Astrocyte of the spinal cord (primary cell): ENCODE measurements at regions not wholly inside any gene's neighbourhood (a gene's known extent, or its start where the extent isn't known, plus 50 kb on each side); places are given as distances from the start of the nearest gene placed in this dataset.
"Not testable (repeated sequence)": the region's sequence is repeated elsewhere in the genome, so short reads cannot be mapped to it uniquely, and the experiment has no call there.

Experiments used
- DNase-seq: peaks from one replicate; pipeline ENCODE4 v3.0.0; 2011; ENCODE audit warnings: low read depth, low spot score
- H3K4me3 ChIP-seq: 2 replicates; pipeline ENCODE4 v1.5.1; 2011; ENCODE audit warnings: low read depth, mild to moderate bottlenecking, low read length, moderate library complexity
- in situ Hi-C: cut with HindIII; loops from 2 replicates; pipeline ENCODE4 v1.10.0; 2017; ENCODE audit warnings: low sequenced_read_pairs
- TF ChIP-seq, protein P1 (sequence below): IDR thresholded peaks from 2 replicates; pipeline ENCODE4 v1.5.1; 2012; ENCODE audit warnings: low read depth, mild to moderate bottlenecking, low read length, inconsistent platforms

- in situ Hi-C loops: no loop called here
- TF ChIP-seq, protein P1, sequence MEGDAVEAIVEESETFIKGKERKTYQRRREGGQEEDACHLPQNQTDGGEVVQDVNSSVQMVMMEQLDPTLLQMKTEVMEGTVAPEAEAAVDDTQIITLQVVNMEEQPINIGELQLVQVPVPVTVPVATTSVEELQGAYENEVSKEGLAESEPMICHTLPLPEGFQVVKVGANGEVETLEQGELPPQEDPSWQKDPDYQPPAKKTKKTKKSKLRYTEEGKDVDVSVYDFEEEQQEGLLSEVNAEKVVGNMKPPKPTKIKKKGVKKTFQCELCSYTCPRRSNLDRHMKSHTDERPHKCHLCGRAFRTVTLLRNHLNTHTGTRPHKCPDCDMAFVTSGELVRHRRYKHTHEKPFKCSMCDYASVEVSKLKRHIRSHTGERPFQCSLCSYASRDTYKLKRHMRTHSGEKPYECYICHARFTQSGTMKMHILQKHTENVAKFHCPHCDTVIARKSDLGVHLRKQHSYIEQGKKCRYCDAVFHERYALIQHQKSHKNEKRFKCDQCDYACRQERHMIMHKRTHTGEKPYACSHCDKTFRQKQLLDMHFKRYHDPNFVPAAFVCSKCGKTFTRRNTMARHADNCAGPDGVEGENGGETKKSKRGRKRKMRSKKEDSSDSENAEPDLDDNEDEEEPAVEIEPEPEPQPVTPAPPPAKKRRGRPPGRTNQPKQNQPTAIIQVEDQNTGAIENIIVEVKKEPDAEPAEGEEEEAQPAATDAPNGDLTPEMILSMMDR: no peak
- DNase-seq: peak; percentile 96
- no peak overlapping the region for H3K4me3 ChIP-seq
Measured at GRCh38 chr3:197367081-197367780, 68.8 kb upstream of the DLG1 start.

GRCh38 chr3:197366301-197367044 lies 68.1 kb upstream of the DLG1 start:
- peak; percentile 65 for DNase-seq
- no peak overlapping the region for H3K4me3 ChIP-seq
- TF ChIP-seq, protein P1: no peak
- in situ Hi-C loops: no loop called here

DNA sequence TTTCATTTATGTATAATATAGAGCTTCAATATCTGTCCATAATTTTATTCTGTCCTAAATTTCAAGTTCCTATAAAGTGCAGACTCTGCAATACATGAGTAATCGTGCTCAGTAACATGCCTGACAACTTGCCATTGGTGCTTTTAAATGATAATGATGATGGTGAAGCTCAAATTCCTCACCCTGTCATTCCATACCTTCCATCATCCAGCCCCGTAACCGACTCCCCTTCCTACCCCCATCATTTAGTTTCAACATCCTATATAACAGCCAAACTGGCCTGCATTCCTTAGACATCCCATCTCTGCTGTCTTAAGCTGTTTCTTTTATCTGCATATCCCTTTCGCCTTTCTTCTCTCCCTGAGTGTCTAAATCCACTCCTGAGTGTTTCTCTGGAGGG lies 67.2 kb upstream of the DLG1 start:
- no peak overlapping the region for H3K4me3 ChIP-seq
- DNase-seq: no peak
- in situ Hi-C loops: no loop called here
- TF ChIP-seq, protein P1: no peak

- TF ChIP-seq, protein P1: no peak
- in situ Hi-C loops: no loop called here
- no peak for DNase-seq
- H3K4me3 ChIP-seq: no peak overlapping the region
Measured at GRCh38 chr3:197364410-197365071, 66.1 kb upstream of the DLG1 start.

DNA sequence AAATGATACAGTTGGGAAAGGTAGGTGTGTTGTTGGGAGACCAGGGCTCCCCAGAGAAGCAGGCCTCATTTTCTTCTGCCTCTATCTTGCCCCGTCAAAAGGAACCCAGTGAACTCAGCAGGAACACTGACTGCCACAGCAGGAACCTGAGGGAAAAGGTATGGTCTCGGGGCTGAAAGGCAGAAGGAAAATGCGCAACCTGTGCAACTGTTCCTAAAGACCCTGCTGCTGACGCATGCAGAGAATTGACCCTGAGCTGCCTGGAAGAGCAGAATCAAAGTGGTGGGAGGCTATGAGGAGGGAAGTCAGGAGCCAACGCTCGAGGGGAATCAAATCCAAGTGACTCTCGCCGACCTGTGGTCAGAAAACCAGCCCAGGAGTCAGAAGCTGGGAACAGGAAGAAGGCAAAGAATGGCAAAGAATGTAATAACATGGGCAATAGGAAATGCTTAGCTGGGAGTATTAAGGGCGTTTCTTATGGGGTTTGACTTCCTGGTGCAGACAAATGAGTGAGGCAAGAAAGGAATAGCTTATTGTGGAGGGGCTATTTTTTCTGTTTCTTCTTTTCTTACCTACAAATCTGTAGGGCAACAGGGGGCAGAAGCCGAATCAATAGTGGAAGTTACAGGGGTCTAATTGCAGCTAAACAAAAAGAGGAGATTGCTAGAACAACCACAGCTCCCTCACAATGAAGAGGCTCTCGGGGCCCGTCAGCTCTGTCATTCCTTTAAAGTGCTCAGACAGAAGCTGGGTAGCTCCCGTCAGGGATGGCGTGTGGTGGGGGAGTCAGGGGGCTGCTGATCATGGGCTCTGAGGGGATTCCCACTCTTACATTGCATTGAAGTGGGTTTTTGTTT lies 65.4 kb upstream of the DLG1 start:
- TF ChIP-seq, protein P1: no peak
- DNase-seq: no peak
- H3K4me3 ChIP-seq: no peak overlapping the region
- in situ Hi-C loops: no loop called here

DNA sequence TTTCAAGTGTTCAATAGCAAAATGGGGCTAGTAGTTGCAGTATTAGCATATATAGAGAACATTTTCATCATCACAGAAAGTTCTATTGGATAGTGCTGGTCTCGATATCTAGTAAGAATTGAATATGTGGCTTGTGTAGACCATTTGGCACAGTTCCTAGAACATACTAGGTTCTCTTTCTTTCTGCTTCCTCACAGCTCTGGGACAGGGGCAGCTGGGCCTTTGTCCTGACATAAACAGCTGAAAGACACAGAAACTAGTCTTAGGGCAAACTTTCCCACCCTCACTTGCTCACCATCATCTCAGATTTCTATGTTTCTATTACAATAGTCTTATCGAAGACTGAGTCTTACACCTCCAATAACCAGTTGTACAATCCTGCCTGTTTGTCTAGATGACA lies 63.7 kb upstream of the DLG1 start:
- in situ Hi-C loops: no loop called here
- no peak for DNase-seq
- TF ChIP-seq, protein P1: no peak
- H3K4me3 ChIP-seq: no peak overlapping the region

DNA sequence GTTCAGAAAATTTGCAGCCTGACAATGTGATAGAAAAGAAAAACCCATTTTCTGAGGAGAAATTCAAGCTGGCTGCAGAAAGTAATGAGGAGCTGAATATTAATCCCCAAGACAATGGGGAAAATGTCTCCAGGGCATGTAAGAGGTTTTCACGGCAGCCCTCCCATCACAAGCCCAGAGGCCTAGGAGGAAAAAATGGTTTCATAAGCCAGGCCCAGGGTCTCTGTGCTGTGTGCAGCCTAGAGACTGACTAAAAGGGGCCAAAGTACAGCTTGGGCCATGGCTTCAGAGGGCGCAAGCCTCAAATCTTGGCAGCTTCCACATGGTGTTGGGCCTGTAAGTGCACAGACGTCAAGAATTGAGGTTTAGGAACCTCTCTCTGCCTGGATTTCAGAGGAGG lies 61.7 kb upstream of the DLG1 start:
- H3K4me3 ChIP-seq, DNase-seq, in situ Hi-C loops: not testable (repeated sequence)

- in situ Hi-C loops, DNase-seq, H3K4me3 ChIP-seq: not testable (repeated sequence)
Measured at GRCh38 chr3:197359476-197359875, 61.1 kb upstream of the DLG1 start.
